Kidney glomerular epithelial cell (primary cell): ENCODE measurements at regions not wholly inside any gene's neighbourhood (a gene's known extent, or its start where the extent isn't known, plus 50 kb on each side); places are given as distances from the start of the nearest gene placed in this dataset.
"Not testable (repeated sequence)": the region's sequence is repeated elsewhere in the genome, so short reads cannot be mapped to it uniquely, and the experiment has no call there.

Experiments used
- DNase-seq: peaks from one replicate; lab custom pipeline; 2025; lab: John Stamatoyannopoulos, UW

DNA sequence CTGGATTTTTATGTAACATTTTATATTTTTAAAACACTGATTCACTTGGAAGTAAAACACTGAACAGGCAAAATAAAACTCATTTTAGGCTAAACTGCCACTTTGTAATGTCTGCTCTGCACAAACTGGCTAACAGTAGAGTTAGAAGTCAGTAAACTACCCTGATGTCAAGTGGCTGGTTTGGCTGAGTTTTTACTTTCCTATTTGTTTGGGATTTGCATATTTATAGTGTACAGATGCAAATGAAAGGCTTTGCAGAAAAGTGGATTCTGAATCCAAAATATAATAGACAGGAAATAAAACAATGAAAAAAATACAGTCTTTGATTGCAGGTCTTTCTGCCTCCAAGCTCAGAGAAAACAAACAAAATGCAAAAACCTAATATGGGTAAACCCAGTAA lies 213.1 kb downstream of the CDH26 start:
- no peak for DNase-seq

GRCh38 chr20:60171738-60172137 lies 213.5 kb downstream of the CDH26 start:
- no peak for DNase-seq

DNA sequence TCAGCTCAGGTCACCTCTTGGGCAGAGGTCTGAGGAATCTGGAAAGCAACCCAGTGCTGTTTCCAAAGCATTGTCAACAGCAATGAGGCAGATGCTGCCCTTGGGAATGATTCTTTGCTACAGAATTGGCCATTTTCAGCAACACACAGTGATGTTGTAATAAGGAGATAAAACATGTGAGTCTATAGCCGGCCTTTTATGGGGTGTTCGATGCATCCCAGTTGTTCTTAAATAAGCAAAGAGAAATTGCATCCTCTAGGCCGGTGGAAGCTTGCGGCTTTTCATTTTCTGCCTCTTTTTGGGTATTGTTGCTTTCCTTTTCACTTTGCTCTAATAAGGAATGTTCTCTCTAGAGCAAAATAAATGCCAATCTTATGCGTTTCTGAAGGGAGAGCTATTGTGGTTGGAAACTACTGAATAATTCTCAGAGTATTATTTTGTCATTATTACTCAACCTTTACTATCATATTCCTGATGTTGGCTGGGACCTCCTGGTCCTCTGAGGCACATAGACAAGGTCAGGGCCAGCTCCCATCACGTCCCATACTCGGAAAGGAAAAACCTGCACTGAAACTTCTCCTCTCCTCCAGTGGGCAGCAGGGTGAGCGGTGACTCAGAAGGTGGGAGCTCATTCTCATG lies 214.2 kb downstream of the CDH26 start:
- no peak for DNase-seq

- DNase-seq, result no peak
These were observed 218.9 kb downstream of the CDH26 start for GRCh38 chr20:60177080-60177479.

GRCh38 chr20:60180986-60181385 lies 222.8 kb downstream of the CDH26 start:
- no peak for DNase-seq

DNA sequence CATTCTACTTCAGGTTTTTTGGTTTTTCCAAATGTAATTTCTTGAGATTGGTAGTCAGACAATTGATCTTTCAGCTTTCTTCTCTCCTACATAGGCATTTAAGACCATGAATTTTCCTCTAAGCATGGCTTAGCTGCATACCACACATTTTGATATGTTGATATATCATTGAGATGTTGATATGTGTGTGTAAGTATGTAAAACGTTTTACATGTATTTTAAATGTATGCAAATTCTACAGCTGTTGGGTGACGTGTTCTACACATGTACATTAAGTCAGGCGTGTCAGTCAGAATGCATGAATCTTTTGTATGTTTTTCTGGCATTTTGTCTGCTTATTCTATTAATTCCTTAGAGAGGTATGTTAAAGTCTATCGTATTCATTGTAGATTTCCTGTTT lies 228.2 kb downstream of the CDH26 start:
- DNase-seq, result no peak

- no peak for DNase-seq
These were observed 229.5 kb downstream of the CDH26 start for GRCh38 chr20:60187683-60188082.

DNA sequence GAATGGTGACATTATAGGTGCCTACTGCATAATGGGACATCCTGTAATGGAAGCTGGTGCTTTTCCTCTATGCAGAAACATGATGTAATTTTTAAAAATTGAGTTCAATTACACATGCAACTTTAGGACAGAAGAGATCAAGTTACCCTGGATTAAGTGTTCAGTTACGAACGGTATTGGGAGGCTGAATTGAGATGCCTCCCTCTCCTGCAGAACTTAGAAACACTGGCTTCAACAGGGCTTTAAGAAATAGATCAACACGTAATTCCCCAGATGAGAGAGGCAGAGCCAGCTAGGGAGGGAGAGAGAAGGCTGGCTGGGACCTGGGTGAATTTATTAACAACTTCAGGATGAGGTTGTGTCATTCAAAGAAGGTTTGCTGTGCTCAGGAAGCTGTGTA lies 232.8 kb downstream of the CDH26 start:
- no peak for DNase-seq

GRCh38 chr20:60192326-60192725 lies 234.1 kb downstream of the CDH26 start:
- no peak for DNase-seq

DNA sequence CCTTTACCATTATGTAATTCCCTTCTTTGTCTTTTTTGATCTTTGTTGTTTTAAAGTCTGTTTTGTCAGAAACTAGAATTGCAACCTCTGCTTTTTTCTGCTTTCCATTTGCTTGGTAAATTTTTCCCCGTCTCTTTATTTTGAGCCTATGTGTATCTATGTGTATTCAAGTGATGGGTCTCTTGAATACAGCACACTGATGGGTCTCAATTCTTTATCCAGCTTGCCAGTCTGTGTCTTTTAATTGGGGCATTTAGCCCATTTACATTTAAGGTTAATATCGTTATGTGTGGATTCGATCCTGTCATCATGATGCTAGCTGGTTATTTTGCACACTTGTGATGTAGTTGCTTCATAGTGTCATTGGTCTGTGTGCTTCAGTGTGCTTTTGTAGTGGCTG lies 240.9 kb downstream of the CDH26 start:
- DNase-seq, result not testable (repeated sequence)

- no peak for DNase-seq
These were observed 241.6 kb downstream of the CDH26 start for GRCh38 chr20:60199866-60200265.

DNA sequence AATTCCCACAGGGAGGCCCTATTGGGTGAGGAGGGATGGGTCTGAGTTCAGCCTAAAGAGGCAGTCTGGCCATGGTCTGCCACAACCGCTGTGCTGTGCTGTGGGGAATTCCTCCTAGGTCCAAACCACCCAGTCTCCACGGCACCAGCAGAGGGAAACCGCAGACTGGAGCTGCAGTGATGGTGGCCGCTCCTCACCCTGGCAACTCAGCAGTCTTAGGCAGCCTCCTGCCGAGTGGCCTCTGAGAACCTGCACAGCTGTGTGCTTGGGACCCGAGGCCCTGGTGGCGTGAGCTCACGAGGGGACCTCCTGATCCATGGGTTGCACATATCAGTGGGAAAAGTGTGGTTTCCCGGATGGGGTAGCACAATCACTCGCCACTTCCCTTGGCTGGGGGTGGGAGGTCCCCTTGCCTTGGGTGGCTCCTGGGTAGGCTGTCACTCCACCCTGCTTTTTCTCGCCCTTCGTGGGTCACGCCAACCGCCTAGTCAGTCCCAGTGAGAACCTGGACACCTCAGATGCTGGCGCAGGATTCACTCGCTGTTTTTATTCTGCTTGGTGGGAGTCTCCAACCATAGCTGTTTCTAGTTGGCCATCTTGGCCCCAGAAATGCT lies 242.2 kb downstream of the CDH26 start:
- DNase-seq, result no peak

DNA sequence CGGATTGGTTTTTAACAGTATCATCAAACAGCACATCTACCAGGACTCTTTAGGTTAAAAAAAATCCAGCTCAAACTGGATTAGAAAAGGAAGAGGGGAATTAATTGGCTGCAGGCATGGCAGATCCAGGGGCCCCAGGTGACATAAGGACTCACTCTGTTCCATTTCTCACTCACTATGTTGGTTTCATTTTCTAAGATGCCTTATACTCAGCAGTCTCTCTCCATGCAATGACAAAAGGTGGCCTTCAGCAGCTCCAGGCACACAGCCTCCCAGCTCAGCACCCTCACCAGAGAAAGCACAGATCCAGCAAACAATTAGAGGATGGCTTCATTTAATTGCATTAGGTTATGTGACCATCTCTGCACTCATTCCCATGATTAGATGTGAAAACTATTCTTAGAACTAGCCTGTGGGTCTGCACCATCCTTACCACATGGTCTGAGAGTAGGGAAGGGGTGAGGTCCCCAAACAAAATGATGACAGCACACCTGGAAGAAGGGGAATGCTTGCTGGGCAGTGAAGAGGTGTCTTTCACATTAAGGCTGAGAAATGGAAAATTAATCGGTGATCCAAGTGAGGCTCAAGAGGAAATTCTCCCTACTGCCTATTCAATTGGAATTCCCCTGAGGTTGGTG lies 243.1 kb downstream of the CDH26 start:
- no peak for DNase-seq

DNA sequence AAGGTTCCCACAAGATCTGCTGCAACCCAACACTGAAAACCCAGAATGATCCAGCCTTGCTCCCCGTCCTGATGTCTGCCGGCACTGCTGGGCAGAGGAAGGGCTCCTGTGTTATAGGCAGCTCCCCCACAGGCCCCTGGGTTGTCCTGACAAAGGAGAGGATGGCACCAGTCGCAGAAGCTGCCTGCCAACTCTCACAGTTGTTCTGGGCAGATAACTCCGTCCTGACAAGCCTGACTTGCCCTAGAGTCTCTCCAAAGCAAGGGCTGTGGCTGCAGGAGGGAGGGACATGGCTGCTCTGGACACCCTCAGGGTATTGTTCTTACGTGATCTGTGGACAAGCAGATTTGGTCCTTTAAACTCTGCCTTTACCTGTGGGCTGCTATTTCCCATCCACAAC lies 243.8 kb downstream of the CDH26 start:
- DNase-seq, result no peak

DNA sequence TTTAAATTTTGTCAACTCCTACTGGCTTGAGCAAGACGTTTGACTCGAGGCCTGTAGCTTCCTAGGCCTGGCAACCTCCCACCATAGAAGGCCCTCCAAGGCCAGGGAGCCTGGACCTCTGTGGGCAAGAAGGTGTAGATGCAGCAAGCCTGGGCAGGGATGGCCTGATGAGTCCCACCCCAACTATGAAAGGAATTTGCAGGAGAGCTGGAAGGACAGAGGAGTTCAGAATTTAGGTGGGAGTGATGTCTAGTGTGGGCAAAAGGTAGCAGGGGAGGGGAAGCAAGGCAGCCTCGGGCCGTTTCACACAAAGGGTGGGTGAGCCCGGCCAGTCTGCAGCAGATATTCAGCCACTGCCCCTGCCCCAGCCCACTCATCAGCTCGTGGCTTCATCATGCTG lies 245.2 kb downstream of the CDH26 start:
- DNase-seq, result peak; percentile 78

GRCh38 chr20:60204601-60205000 lies 246.4 kb downstream of the CDH26 start:
- DNase-seq, result no peak

DNA sequence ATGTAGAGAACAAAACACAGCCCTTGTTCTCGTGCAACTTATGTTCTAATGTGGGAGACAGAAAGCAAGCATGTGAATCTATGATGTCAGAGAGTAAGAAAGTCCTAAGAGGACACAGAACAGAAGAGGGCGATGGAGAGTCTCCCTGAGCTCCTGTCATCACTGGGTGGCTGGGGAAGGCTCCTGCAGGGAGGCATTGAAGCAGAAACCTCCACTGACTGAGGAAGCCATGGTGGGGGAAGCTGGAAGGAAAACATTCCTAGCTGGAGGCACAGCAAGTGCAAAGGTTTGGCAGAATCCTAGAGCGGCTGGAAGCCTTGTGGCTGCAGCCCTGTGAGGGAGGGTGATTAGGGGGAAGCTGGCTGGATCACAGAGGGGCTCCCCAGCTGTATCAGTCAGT lies 248.0 kb downstream of the CDH26 start:
- peak; percentile 79 for DNase-seq

DNA sequence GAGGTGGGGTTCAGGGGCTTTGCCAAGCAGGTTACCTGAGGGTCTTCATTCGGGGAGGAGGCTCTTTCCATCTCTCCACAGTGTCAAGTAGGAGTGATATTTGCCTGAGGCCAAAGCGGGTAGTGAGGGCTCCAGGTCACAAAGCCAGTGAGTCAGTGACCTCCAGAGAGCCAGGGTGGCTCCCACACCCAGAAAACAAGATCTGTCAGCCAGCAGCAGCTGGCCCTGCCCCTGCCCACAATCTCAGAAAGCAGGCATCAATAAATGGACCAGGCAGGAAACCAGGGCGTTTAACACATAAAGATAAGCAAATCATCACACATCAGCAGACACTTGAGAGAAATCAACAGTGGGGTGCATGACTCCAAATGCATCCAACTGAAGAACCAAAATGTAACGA lies 250.8 kb downstream of the CDH26 start:
- no peak for DNase-seq

DNA sequence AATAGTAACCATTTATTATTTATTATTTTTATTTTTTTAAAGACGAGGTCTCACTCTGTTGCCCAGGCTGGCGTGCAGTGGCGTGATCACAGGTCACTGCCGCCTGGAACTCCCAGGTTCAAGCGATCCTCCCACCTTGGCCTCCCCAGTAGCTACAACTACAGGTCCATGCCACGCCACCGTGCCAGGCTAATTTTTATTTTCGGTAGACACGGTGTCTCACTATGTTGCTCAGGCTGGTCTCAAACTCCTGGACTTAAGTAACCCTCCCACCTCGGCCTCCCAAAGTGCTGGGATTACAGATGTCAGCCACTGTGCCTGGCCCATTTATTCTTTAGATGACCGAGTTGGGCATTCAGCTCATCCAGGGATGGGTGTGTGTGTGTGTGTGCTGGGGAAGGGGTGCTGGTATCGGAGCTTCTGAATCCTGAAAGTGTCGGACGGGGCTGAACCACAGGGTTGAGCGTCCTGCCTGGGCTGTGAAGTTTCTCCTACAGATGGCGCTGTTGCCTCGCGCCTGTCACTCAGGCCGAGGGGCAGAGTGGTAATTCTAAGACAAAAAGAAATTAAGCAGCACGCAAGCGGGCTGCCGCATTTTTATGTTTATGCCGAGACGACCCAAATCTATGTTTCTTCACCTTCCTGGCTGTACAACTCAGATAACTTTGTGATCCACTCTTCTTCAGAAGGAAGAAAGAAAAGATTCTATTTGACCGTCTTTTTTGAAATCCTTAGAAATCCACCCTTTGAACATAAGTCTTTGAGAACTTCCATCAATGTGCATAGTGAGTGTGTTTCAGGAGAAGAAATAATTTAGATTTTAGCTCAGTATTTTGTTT lies 252.8 kb downstream of the CDH26 start:
- DNase-seq, result peak; percentile 24

DNA sequence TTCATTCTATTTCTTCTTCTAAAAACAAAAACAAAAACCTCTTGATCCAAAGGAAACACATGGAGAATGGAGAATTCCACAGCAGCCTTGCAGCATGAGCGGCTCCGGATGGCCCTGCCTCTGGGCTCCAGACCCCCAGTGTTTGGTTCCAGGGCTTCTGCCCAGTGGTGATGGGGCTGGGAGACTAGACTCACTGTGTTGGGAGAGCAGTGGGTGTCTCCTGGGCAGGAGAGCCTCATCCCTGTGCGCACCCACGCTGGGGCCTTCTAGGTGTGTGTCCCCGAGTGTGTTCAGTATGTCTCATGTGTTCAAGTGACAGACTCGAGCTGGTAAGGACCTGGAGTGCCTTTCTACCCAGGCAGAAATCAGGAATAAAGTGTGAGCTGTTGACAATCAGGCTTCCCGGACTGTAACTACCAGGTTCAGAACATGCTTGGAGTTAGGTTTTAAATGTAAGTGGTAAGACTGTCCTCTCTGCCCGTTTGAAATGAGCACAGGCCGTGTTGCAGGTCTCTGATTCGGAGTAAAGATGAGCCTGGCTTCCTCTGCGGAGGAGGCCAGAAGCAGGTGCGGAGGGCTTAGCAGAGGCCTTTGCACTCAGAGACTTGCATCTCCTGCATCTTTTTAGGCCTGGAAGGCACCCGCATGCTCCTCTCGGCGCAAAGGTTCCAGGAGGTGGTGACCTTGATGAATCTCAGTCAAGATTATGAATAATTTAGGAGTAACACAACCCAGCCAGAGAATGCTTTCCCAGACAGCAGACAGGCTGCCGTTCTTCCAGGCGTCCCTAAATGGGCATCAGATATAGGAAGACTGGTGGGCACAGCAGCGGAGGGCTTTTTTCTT lies 253.6 kb downstream of the CDH26 start:
- DNase-seq, result no peak

DNA sequence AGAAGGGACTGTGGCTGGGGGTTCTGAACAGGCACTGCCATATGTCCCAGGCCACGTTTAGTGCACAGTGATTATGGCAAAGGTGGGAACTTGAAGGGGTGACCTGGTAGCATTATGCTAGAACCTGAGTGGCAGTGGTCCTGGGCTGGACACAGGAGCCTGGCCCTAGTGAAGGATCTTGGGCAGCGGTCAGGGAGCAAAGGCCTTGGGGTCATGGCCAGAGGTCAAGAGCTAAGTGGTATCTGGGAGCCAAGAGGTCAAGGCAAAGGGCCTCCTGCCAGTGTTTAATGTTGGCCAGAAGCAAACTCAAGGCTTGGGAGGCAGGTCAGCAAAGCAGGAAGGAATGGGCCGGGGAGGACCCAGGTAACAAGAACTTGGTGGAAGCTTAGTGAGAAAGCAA lies 254.5 kb downstream of the CDH26 start:
- DNase-seq, result no peak
